GM12865 (cell line): ENCODE measurements at regions not wholly inside any gene's neighbourhood (a gene's known extent, or its start where the extent isn't known, plus 50 kb on each side); places are given as distances from the start of the nearest gene placed in this dataset.

ENCODE experiments used
- DNase-seq: peaks from one replicate; pipeline ENCODE4 v3.0.0; 2010; ENCODE audit warnings: low read depth
- H3K4me3 ChIP-seq: 2 replicates; pipeline ENCODE4 v1.5.1; 2011; ENCODE audit warnings: mild to moderate bottlenecking, low read depth, low read length, control low read depth
- TF ChIP-seq, protein P1 (sequence below): IDR thresholded peaks from 2 replicates; pipeline ENCODE4 v1.5.1; 2011; ENCODE audit warnings: low read length, control low read depth, low read depth, inconsistent platforms; ENCODE audit not compliant: insufficient read depth; ENCODE audit errors: missing control alignments

DNA sequence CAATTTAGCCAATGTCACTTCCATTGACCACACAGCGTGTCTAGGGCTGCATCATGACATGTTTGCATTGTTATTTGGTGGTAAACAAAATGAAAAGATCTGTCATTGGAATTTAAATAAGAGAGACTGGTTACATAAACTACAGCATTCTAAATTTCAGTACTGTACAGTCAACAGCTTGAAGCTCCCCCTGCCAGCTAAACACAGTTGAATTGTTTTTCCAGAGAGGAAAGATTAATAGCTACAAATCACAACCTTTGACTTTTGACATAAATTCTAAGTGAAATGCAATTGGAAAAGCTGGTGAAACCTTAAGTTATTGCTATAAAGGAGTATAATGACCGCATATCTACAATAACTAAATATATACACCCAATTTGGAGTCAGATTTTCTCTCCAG is 1600.0 kb upstream of the ACVR2A start:
- no peak overlapping the region for H3K4me3 ChIP-seq
- no peak for DNase-seq
- TF ChIP-seq, protein P1, sequence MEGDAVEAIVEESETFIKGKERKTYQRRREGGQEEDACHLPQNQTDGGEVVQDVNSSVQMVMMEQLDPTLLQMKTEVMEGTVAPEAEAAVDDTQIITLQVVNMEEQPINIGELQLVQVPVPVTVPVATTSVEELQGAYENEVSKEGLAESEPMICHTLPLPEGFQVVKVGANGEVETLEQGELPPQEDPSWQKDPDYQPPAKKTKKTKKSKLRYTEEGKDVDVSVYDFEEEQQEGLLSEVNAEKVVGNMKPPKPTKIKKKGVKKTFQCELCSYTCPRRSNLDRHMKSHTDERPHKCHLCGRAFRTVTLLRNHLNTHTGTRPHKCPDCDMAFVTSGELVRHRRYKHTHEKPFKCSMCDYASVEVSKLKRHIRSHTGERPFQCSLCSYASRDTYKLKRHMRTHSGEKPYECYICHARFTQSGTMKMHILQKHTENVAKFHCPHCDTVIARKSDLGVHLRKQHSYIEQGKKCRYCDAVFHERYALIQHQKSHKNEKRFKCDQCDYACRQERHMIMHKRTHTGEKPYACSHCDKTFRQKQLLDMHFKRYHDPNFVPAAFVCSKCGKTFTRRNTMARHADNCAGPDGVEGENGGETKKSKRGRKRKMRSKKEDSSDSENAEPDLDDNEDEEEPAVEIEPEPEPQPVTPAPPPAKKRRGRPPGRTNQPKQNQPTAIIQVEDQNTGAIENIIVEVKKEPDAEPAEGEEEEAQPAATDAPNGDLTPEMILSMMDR: no peak

DNA sequence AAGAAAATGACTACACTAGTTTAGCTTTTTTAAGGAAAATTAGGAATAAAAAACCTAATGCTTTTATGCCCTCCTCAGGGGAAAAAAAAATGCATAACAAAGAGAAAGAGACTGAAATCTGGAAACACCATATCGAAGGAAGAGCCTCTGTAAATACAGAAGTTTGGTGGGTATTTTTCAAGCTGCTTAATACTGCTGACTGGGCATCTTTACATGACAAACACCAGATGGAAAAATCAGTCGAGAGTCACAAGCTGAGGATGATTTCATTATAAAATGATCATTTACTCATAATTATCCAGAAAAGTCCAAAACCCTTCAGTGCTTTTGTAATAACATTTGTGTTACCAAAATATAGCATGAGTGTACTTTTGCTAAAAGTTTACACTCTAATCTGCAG is 1600.7 kb upstream of the ACVR2A start:
- no peak for DNase-seq
- TF ChIP-seq, protein P1: no peak
- no peak overlapping the region for H3K4me3 ChIP-seq

DNA sequence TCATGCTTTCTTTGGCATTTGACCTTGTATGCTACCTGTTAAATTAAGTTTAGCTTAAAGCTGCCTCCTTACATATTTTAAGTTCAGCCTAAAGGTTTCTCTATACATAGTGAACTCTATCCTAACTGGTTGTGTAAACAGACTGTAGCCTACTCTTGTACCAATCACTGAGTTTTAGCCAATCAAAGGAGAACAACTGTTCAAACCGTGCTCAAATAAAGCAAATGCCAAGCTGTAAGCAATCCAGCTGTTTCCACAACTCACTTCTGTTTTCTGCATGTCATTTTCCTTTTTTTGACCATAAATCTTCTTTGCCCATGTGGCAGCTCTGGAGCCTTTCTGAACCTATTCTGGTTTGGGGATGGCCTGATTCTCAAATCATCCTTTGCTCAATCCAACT is 1603.8 kb upstream of the ACVR2A start:
- DNase-seq: no peak
- TF ChIP-seq, protein P1: no peak
- no peak overlapping the region for H3K4me3 ChIP-seq

DNA sequence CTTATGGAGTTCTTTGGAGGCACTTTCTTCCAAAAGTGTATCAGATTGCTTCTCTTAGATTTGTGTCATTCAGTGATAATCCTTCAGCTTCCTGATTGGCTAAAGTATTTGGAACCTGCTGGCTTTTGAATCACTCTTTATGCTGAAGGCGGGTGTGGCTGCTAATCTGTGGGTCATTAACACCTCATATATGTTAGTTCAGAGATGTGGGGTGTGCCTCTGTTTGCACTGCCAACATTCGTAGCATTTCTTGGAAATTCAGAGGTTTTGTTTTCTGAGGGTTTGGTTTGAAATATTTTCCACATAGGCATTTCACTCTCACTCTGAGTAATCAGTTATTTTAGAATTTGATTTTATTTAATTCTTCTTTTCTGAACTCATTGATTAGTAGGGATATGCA is 1604.4 kb upstream of the ACVR2A start:
- H3K4me3 ChIP-seq: no peak overlapping the region

DNA sequence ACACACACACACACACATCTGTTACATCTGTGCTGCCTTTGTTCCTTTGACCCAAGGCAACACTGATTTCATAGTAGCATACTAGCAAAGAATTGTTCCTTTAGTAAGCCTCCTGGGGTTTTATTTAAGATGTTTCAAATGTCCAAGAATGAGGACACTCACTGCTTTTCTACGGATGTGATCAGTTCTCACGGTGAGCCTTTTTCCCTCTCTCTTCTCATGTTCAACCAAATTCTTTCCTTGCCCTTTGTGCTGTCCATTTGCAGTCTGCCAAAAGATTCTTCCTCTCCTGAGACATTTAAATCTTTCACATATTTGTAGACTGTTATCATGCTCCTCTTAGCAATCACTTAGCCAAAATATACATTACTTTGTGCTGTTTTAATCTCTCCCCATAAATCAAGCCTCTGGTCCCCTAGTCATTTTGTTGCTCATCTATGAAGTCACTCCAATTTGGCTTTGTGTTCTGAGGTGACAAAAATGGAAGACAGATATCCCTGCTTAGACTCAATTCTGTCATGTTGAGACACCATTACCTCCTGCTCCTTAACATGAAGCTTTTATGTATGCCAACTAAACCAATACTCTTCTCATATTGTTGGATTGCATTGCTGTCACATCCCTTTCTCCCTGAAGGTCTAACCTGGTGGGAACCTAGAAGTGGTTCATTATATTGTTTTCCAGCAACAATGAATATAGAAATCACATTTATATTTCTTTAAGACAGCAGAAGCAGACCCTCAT is 1605.3 kb upstream of the ACVR2A start:
- H3K4me3 ChIP-seq: no peak overlapping the region

More for the DNA sequence above, 1604.4 kb upstream of the ACVR2A start:
- TF ChIP-seq, protein P1: no peak
- DNase-seq: no peak

DNA sequence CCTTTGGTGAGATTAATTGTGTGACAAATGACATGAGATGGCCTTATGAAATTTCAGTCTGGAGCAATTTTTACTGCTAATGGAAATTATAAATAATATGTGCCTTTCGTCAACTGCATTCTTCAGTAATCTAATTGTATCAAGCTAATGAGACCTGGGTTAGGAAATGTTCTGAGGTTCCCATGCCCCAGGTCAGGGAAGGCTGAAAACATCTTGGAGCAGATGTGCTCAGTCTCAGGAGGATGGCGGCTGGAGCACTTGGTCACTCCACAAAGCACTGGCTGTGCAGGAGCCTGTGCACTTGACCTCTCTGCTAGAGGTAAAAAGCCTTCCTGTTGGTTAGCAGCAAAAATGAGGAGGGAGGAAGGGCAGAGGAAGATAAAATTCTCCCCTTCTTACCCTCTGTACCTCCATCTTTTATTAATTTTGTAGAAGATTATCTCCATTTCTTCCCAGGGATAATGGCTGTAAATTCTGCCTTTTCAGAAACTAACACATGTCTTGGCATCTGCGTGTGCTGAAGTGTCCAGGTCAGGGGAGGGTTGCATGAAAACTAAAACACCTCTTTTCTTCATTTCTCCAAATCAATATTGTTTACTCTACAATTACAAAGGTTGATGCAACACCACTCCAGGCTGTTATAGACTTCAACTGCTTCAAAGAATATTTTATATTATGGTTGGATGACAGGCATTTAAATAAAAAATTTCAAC is 1606.4 kb upstream of the ACVR2A start:
- H3K4me3 ChIP-seq: no peak overlapping the region
- TF ChIP-seq, protein P1: no peak
- no peak for DNase-seq

More for the DNA sequence above, 1605.3 kb upstream of the ACVR2A start:
- TF ChIP-seq, protein P1: no peak
- DNase-seq: no peak
